LNCaP clone FGC (cell line): ENCODE measurements at regions not wholly inside any gene's neighbourhood (a gene's known extent, or its start where the extent isn't known, plus 50 kb on each side); places are given as distances from the start of the nearest gene placed in this dataset.

Experiments used
- DNase-seq: peaks from one replicate; pipeline ENCODE4 v3.0.0-alpha.2; 2011; ENCODE audit warnings: low read depth
- H3K4me3 ChIP-seq: 2 replicates; pipeline ENCODE4 v1.5.1; 2011; ENCODE audit warnings: mild to moderate bottlenecking, low read depth, low read length, control low read depth
- CTCF ChIP-seq: IDR thresholded peaks from 2 replicates; pipeline ENCODE4 v1.5.1; 2012; ENCODE audit warnings: mild to moderate bottlenecking; ENCODE audit not compliant: control insufficient read depth, insufficient read depth; ENCODE audit errors: extremely low read depth

- no peak overlapping the region for H3K4me3 ChIP-seq
- TF ChIP-seq CTCF = no peak
- DNase-seq = no peak
Observed at GRCh38 chr3:56856752-56857151, 55.0 kb upstream of the ARHGEF3 start.

- DNase-seq = no peak
- TF ChIP-seq CTCF = peak; percentile 41
- no peak overlapping the region for H3K4me3 ChIP-seq
Observed at GRCh38 chr3:56855856-56856512, 54.2 kb upstream of the ARHGEF3 start.

GRCh38 chr3:56854856-56855611 is 53.3 kb upstream of the ARHGEF3 start:
- H3K4me3 ChIP-seq = no peak overlapping the region
- DNase-seq = no peak
- no peak for TF ChIP-seq CTCF

- H3K4me3 ChIP-seq = no peak overlapping the region
- TF ChIP-seq CTCF = no peak
- DNase-seq = no peak
Observed at GRCh38 chr3:56851966-56852884, 50.5 kb upstream of the ARHGEF3 start.
